MM.1S (cell line): ENCODE measurements at regions not wholly inside any gene's neighbourhood (a gene's known extent, or its start where the extent isn't known, plus 50 kb on each side); places are given as distances from the start of the nearest gene placed in this dataset.

Experiments
- DNase-seq: peaks from one replicate; pipeline ENCODE4 v3.0.0-alpha.2; 2015
- H2AFZ ChIP-seq: fragments of 300-600 bp; sonication (generic); 2 replicates; pipeline ENCODE4 v1.6.0; 2016; ENCODE audit warnings: antibody characterized with exemption, low read length
- H3F3A ChIP-seq: fragments of 300-600 bp; sonication (generic); 2 replicates; pipeline ENCODE4 v1.6.1; 2016; ENCODE audit warnings: mild to moderate bottlenecking, antibody characterized with exemption, low read length, moderate library complexity, mixed read lengths; ENCODE audit not compliant: insufficient read depth
- H3K27ac ChIP-seq: fragments of 300-600 bp; sonication (generic); 2 replicates; pipeline ENCODE4 v1.5.1; 2016; ENCODE audit warnings: mild to moderate bottlenecking, low read length
- H3K27me3 ChIP-seq: fragments of 300-600 bp; sonication (generic); replicated peaks from 2 replicates; pipeline ENCODE4 v1.6.0; 2016; ENCODE audit warnings: low read length; ENCODE audit not compliant: insufficient read depth
- H3K36me3 ChIP-seq: fragments of 300-600 bp; sonication (generic); replicated peaks from 2 replicates; pipeline ENCODE4 v1.6.1; 2016; ENCODE audit warnings: mild to moderate bottlenecking, low read length, mixed read lengths; ENCODE audit not compliant: insufficient read depth
- H3K4me1 ChIP-seq: fragments of 300-600 bp; sonication (generic); 2 replicates; pipeline ENCODE4 v1.6.1; 2016; ENCODE audit warnings: low read length, mixed read lengths
- H3K4me2 ChIP-seq: fragments of 300-600 bp; sonication (generic); 2 replicates; pipeline ENCODE4 v1.6.0; 2016; ENCODE audit warnings: low read depth, low read length
- H3K4me3 ChIP-seq: fragments of 300-600 bp; sonication (generic); 2 replicates; pipeline ENCODE4 v1.5.1; 2016; ENCODE audit warnings: low read length, mixed read lengths
- H3K79me2 ChIP-seq: fragments of 300-600 bp; sonication (generic); 2 replicates; pipeline ENCODE4 v1.6.1; 2016; ENCODE audit warnings: mixed run types, low read length, mixed read lengths
- H3K9ac ChIP-seq: fragments of 300-600 bp; sonication (generic); 2 replicates; pipeline ENCODE4 v1.6.1; 2016; ENCODE audit warnings: low read length, mixed read lengths
- H3K9me2 ChIP-seq: fragments of 300-600 bp; sonication (generic); replicated peaks from 2 replicates; pipeline ENCODE4 v1.6.1; 2016; ENCODE audit warnings: mild to moderate bottlenecking, low read length, mixed read lengths; ENCODE audit not compliant: insufficient read depth
- H3K9me3 ChIP-seq: fragments of 300-600 bp; sonication (generic); replicated peaks from 2 replicates; pipeline ENCODE4 v1.6.1; 2016; ENCODE audit warnings: mild to moderate bottlenecking, low read length, mixed read lengths; ENCODE audit not compliant: insufficient read depth
- H4K20me1 ChIP-seq: fragments of 300-600 bp; sonication (generic); 2 replicates; pipeline ENCODE4 v1.6.1; 2016; ENCODE audit warnings: mild to moderate bottlenecking, low read length, moderate library complexity, mixed read lengths; ENCODE audit not compliant: insufficient read depth
- CTCF ChIP-seq: fragments of 300-600 bp; sonication (generic); IDR thresholded peaks from 2 replicates; pipeline ENCODE4 v1.5.1; 2016; ENCODE audit warnings: antibody characterized with exemption, low read length, mixed read lengths
- EZH2 ChIP-seq: fragments of 300-600 bp; sonication (generic); optimal IDR thresholded peaks from 2 replicates; pipeline ENCODE3; 2017; ENCODE audit warnings: low read depth, mild to moderate bottlenecking, antibody characterized with exemption, low read length, mixed read lengths
- EZH2phosphoT487 ChIP-seq: fragments of 300-600 bp; sonication (generic); IDR thresholded peaks from 2 replicates; pipeline ENCODE4 v1.6.1; 2018; ENCODE audit warnings: antibody characterized with exemption, low read length

- no peak overlapping the region for H3K9ac ChIP-seq
- no peaks in the 10 kb centered on the region for H3K9me2 ChIP-seq
- peak overlapping the region; percentile 60; the same call in 1 of the 2 replicates for H3K4me2 ChIP-seq
Measured at GRCh38 chr22:19641983-19642451, 72.3 kb upstream of the SEPTIN5 start.

GRCh38 chr22:19643448-19644313 is 70.6 kb upstream of the SEPTIN5 start:
- TF ChIP-seq EZH2: no peak
- H3K79me2 ChIP-seq: no peaks in the 10 kb centered on the region
- H3K9me2 ChIP-seq: no peaks in the 10 kb centered on the region
- H3K27ac ChIP-seq: no peak overlapping the region
- H2AFZ ChIP-seq: no peak overlapping the region
- no peaks in the 10 kb centered on the region for H4K20me1 ChIP-seq
- H3K9ac ChIP-seq: no peak overlapping the region
- H3K4me2 ChIP-seq: no peak overlapping the region
- no peaks in the 10 kb centered on the region for H3K4me1 ChIP-seq
- no peak for DNase-seq
- H3K27me3 ChIP-seq: 0 out of 2 replicates have a peak, but pooled peaks cover 8% of the 10 kb centered on the region
- H3K9me3 ChIP-seq: no peaks in the 10 kb centered on the region
- H3K36me3 ChIP-seq: no peaks in the 10 kb centered on the region
- H3F3A ChIP-seq: no peaks in the 10 kb centered on the region
- H3K4me3 ChIP-seq: no peak overlapping the region

More at GRCh38 chr22:19641983-19642451, 72.3 kb upstream of the SEPTIN5 start:
- Histone ChIP-seq H3K4me1 (no peaks in the 10 kb centered on the region), H3K36me3 (no peaks in the 10 kb centered on the region), H4K20me1 (no peaks in the 10 kb centered on the region), H3K27me3 (0 out of 2 replicates have a peak, but pooled peaks cover 8% of the 10 kb centered on the region), H3K27ac (no peak overlapping the region), H3K4me3 (no peak overlapping the region), H3F3A (no peaks in the 10 kb centered on the region), H3K79me2 (no peaks in the 10 kb centered on the region), H3K9me3 (no peaks in the 10 kb centered on the region), H2AFZ (0 out of 2 replicates have a peak overlapping the region, but pooled peaks have one; percentile 65)
- DNase-seq: no peak
- no peak for TF ChIP-seq EZH2phosphoT487
- no peak for TF ChIP-seq CTCF
- no peak for TF ChIP-seq EZH2

GRCh38 chr22:19644314-19645223 is 69.7 kb upstream of the SEPTIN5 start:
- no peak overlapping the region for H3K27ac ChIP-seq
- H3K4me3 ChIP-seq: no peak overlapping the region
- TF ChIP-seq CTCF (no peak), EZH2phosphoT487 (no peak), EZH2 (no peak)
- H3K27me3 ChIP-seq: 0 out of 2 replicates have a peak, but pooled peaks cover 8% of the 10 kb centered on the region
- H3F3A ChIP-seq: no peaks in the 10 kb centered on the region
- no peaks in the 10 kb centered on the region for H3K9me3 ChIP-seq
- no peaks in the 10 kb centered on the region for H3K79me2 ChIP-seq
- no peaks in the 10 kb centered on the region for H3K36me3 ChIP-seq
- no peak overlapping the region for H3K4me2 ChIP-seq
- no peak overlapping the region for H3K9ac ChIP-seq
- no peaks in the 10 kb centered on the region for H3K4me1 ChIP-seq
- H2AFZ ChIP-seq: no peak overlapping the region
- DNase-seq: no peak
- H4K20me1 ChIP-seq: no peaks in the 10 kb centered on the region
- no peaks in the 10 kb centered on the region for H3K9me2 ChIP-seq
